ENCODE measurements at regions not wholly inside any gene's neighbourhood (a gene's known extent, or its start where the extent isn't known, plus 50 kb on each side); places are given as distances from the start of the nearest gene placed in this dataset.

DNA sequence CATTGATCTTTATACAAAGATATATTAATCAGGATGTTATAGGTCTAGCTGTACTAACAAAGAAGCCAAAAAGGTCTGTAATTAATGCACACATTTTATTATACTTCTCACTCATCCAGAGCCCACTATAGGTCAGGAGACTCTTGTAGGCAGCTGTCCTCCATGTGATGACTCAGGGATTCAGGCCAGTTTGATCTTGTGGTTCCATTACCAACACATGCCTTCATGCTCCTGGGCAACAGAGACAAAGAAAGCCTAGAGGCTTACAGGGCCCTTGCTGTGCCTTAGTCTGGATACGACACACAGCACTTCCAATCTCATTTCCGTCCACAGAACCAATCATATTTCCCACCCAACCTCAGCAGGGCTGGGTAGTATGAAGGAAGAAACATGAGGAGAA, 150.3 kb upstream of the NCAM1 start:
- no peak for DNase-seq (ENCODE audit: low read depth)
- H3K4me3 ChIP-seq (ENCODE audit: low read length) = no peak overlapping the region
- TF ChIP-seq CTCF (conservative IDR thresholded peaks at IDR 0.05; ENCODE audit: low read length) = no peak

GRCh38 chr11:112811783-112812182, 149.4 kb upstream of the NCAM1 start:
- no peak for TF ChIP-seq CTCF (conservative IDR thresholded peaks at IDR 0.05; ENCODE audit: low read length)
- DNase-seq (ENCODE audit: low read depth) = no peak
- H3K4me3 ChIP-seq (ENCODE audit: low read length) = no peak overlapping the region

GRCh38 chr11:112812729-112813128, 148.5 kb upstream of the NCAM1 start:
- no peak overlapping the region for H3K4me3 ChIP-seq (ENCODE audit: low read length)
- TF ChIP-seq CTCF (conservative IDR thresholded peaks at IDR 0.05; ENCODE audit: low read length) = no peak

GRCh38 chr11:112814168-112814567, 147.1 kb upstream of the NCAM1 start:
- no peak for DNase-seq (ENCODE audit: low read depth)
- no peak for TF ChIP-seq CTCF (conservative IDR thresholded peaks at IDR 0.05; ENCODE audit: low read length)
- no peak overlapping the region for H3K4me3 ChIP-seq (ENCODE audit: low read length)

More at GRCh38 chr11:112812729-112813128, 148.5 kb upstream of the NCAM1 start:
- DNase-seq (ENCODE audit: low read depth) = no peak

DNA sequence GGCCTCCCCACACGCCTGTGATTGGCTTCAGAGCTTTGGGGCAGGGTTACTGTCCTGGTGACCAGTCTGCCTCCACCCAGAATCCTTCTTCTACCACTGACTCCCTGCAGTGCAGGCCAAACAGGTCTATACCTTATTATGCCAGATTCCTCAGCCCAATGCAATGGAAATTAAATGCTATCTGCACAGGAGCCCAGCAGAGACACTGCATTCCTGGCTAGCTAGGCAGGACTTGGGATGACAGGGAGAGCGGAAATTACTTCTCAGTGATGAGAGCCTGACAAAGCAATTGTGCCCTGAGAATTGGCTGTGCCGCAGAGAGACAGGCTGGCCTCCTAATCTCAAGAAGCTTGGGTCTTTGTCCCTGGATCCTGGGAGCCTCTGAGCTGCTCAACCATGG, 143.8 kb upstream of the NCAM1 start:
- TF ChIP-seq CTCF (conservative IDR thresholded peaks at IDR 0.05; ENCODE audit: low read length) = no peak

GRCh38 chr11:112822478-112823274, 138.5 kb upstream of the NCAM1 start:
- H3K4me3 ChIP-seq (ENCODE audit: low read length) = no peak overlapping the region
- no peak for TF ChIP-seq CTCF (conservative IDR thresholded peaks at IDR 0.05; ENCODE audit: low read length)
- DNase-seq (ENCODE audit: low read depth) = no peak

More for the DNA sequence above, 143.8 kb upstream of the NCAM1 start:
- DNase-seq (ENCODE audit: low read depth) = no peak
- H3K4me3 ChIP-seq (ENCODE audit: low read length) = no peak overlapping the region

- no peak for DNase-seq (ENCODE audit: low read depth)
- TF ChIP-seq CTCF (conservative IDR thresholded peaks at IDR 0.05; ENCODE audit: low read length) = no peak
- no peak overlapping the region for H3K4me3 ChIP-seq (ENCODE audit: low read length)
Observed at GRCh38 chr11:112826026-112826425, 135.2 kb upstream of the NCAM1 start.

Data from AG10803 (cell line).